Cardiac muscle cell (in vitro differentiated cells and primary cell): ENCODE measurements at regions not wholly inside any gene's neighbourhood (a gene's known extent, or its start where the extent isn't known, plus 50 kb on each side); places are given as distances from the start of the nearest gene placed in this dataset.

Experiments
- DNase-seq, 2 donors: peaks; one replicate each; pipeline versions ENCODE4 v3.0.0 to v3.0.0-alpha.2; 2010 to 2017; ENCODE audit warnings: low read depth in 1 of 2, low spot score in 1 of 2
- H3K27ac ChIP-seq: fragments of 200-600 bp; sonication (generic); 2 replicates; pipeline ENCODE4 v1.5.1; 2016
- H3K27me3 ChIP-seq: fragments of 200-600 bp; sonication (generic); 2 replicates; pipeline ENCODE4 v1.6.0; 2016; ENCODE audit warnings: control low read depth
- H3K36me3 ChIP-seq: fragments of 200-600 bp; sonication (generic); 2 replicates; pipeline ENCODE4 v1.5.1; 2016; ENCODE audit warnings: control low read depth
- H3K4me1 ChIP-seq: fragments of 200-600 bp; sonication (generic); 2 replicates; pipeline ENCODE4 v1.8.1; 2017; ENCODE audit warnings: low read depth, mild to moderate bottlenecking, mixed run types
- H3K4me3 ChIP-seq: fragments of 200-600 bp; sonication (generic); 2 replicates; pipeline ENCODE4 v1.5.1; 2016; ENCODE audit warnings: mild to moderate bottlenecking
- H3K9me3 ChIP-seq: fragments of 200-600 bp; sonication (generic); 2 replicates; pipeline ENCODE4 v1.5.1; 2017; ENCODE audit warnings: low read depth, mild to moderate bottlenecking, control low read depth
- TF ChIP-seq, protein P1 (sequence below): IDR thresholded peaks from 2 replicates; pipeline ENCODE4 v1.5.1; 2012; ENCODE audit warnings: low read depth, mild to moderate bottlenecking, low read length

DNA sequence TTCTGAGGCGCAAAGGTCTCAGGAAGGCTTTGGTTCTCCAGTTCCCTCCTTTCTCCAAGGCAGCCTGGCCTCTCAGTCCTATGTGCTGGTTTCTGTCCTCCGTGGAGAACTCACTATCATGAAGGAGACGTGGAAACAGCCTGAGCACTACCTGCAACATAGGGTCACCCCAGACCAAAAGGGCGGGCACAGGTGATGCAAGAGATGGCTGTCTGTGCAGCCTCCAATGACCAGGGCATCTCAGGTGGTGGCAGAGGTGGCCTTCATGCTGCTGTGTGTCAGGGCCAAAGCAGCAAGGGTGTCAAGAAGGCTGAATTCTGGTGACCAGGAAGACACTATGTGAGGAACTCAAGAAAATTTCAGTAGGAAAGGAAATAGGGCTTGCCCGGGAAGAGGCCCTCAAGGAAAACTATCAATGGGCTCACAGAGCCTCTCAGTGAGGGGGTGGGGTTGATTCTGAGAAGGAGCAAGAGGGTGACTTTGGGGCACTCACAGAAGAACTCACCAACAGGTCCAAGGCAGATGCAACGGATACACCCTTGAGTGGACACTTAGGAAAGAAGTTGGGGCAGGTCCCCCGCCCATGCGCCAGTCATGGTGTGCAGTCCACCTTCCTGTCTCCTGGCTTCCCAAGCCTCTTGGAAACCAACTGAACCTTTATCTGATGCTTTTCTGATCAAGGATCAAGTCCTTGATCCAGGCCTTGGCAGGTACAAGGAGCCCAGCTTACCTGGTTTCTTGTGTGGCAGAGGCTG, 212.3 kb upstream of the B3GAT1 start:
- H3K9me3 ChIP-seq: no peaks in the 10 kb centered on the region
- no peaks in the 10 kb centered on the region for H3K36me3 ChIP-seq
- H3K27ac ChIP-seq: no peak overlapping the region
- no peaks in the 10 kb centered on the region for H3K27me3 ChIP-seq
- no peak overlapping the region for H3K4me3 ChIP-seq
- TF ChIP-seq, protein P1, sequence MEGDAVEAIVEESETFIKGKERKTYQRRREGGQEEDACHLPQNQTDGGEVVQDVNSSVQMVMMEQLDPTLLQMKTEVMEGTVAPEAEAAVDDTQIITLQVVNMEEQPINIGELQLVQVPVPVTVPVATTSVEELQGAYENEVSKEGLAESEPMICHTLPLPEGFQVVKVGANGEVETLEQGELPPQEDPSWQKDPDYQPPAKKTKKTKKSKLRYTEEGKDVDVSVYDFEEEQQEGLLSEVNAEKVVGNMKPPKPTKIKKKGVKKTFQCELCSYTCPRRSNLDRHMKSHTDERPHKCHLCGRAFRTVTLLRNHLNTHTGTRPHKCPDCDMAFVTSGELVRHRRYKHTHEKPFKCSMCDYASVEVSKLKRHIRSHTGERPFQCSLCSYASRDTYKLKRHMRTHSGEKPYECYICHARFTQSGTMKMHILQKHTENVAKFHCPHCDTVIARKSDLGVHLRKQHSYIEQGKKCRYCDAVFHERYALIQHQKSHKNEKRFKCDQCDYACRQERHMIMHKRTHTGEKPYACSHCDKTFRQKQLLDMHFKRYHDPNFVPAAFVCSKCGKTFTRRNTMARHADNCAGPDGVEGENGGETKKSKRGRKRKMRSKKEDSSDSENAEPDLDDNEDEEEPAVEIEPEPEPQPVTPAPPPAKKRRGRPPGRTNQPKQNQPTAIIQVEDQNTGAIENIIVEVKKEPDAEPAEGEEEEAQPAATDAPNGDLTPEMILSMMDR: no peak
- no peak for DNase-seq
- H3K4me1 ChIP-seq: no peaks in the 10 kb centered on the region

DNA sequence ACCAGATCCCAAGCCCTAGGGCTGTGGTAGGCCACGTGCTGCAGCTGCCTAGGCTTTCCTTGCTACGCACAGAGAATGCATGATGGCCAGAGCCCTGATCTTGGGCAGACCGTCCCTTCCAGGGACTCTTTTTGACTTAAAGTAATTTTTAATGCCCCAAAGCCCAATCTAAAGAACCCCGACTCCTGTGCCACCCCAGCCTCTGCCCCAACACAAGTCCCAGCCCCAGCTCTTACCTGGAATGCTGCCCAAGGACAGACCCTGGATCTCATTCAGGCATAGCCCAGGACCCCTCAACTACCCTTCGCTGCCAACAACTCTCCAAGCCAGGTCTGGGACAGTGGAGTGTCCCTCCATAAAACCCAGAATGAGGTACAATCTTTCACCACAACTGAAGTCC, 211.7 kb upstream of the B3GAT1 start:
- no peak for DNase-seq
- H3K36me3 ChIP-seq: no peaks in the 10 kb centered on the region
- no peaks in the 10 kb centered on the region for H3K9me3 ChIP-seq
- no peaks in the 10 kb centered on the region for H3K4me1 ChIP-seq
- no peaks in the 10 kb centered on the region for H3K27me3 ChIP-seq
- H3K27ac ChIP-seq: no peak overlapping the region
- H3K4me3 ChIP-seq: no peak overlapping the region
- TF ChIP-seq, protein P1: no peak

DNA sequence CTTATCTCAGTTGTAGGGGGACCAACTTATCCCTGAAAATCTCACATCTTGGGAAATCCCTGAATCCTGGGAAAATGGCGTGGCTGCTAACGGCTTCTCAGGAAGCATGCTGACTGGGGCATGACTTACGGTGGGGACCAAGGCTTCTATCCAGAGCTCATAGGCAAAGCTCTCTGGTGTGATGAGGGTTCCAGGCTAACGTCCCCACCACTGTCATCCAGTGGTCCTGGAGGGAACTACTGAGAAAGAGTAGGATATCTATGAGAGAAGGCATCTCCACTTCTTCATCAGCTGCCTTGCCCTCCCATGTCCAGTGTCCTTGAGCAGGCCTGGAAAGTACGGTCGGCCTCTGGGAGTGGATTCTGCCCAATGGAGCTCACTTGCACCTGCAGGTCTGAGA, 210.4 kb upstream of the B3GAT1 start:
- TF ChIP-seq, protein P1: no peak
- no peak overlapping the region for H3K4me3 ChIP-seq
- H3K36me3 ChIP-seq: no peaks in the 10 kb centered on the region
- no peaks in the 10 kb centered on the region for H3K4me1 ChIP-seq
- no peaks in the 10 kb centered on the region for H3K27me3 ChIP-seq
- no peaks in the 10 kb centered on the region for H3K9me3 ChIP-seq
- no peak overlapping the region for H3K27ac ChIP-seq
- no peak for DNase-seq

- no peak overlapping the region for H3K27ac ChIP-seq
- TF ChIP-seq, protein P1: no peak
- no peaks in the 10 kb centered on the region for H3K9me3 ChIP-seq
- no peaks in the 10 kb centered on the region for H3K4me1 ChIP-seq
- H3K27me3 ChIP-seq: no peaks in the 10 kb centered on the region
- no peak overlapping the region for H3K4me3 ChIP-seq
- no peaks in the 10 kb centered on the region for H3K36me3 ChIP-seq
- DNase-seq: no peak
These were observed 205.3 kb upstream of the B3GAT1 start for GRCh38 chr11:134617360-134617759.

GRCh38 chr11:134616038-134616437, 204.0 kb upstream of the B3GAT1 start:
- H3K27ac ChIP-seq: no peak overlapping the region
- TF ChIP-seq, protein P1: no peak
- no peaks in the 10 kb centered on the region for H3K36me3 ChIP-seq
- H3K9me3 ChIP-seq: no peaks in the 10 kb centered on the region
- DNase-seq: no peak
- H3K4me1 ChIP-seq: no peaks in the 10 kb centered on the region
- H3K4me3 ChIP-seq: no peak overlapping the region
- H3K27me3 ChIP-seq: no peaks in the 10 kb centered on the region
